Neural progenitor cell (in vitro differentiated cells): ENCODE measurements at regions not wholly inside any gene's neighbourhood (a gene's known extent, or its start where the extent isn't known, plus 50 kb on each side); places are given as distances from the start of the nearest gene placed in this dataset.

Experiments
- DNase-seq: peaks from one replicate; pipeline ENCODE4 v3.0.0-alpha.2; 2016; ENCODE audit warnings: low spot score
- H2AFZ ChIP-seq: fragments of 200-600 bp; sonication (generic); replicated peaks from 2 replicates; pipeline ENCODE4 v1.6.1; 2016; ENCODE audit warnings: antibody characterized with exemption
- H3F3A ChIP-seq: fragments of 200-600 bp; sonication (generic); 2 replicates; pipeline ENCODE4 v1.6.1; 2016; ENCODE audit warnings: antibody characterized with exemption, low read depth
- H3K27ac ChIP-seq: fragments of 200-600 bp; sonication (generic); 2 replicates; pipeline ENCODE4 v1.5.1; 2016; ENCODE audit warnings: mild to moderate bottlenecking
- H3K27me3 ChIP-seq: fragments of 200-600 bp; sonication (generic); 2 replicates; pipeline ENCODE4 v1.6.1; 2016; ENCODE audit warnings: mild to moderate bottlenecking, moderate library complexity
- H3K36me3 ChIP-seq: fragments of 200-600 bp; sonication (generic); 2 replicates; pipeline ENCODE4 v1.5.1; 2016
- H3K4me1 ChIP-seq: fragments of 200-600 bp; sonication (generic); 2 replicates; pipeline ENCODE4 v1.6.1; 2016; ENCODE audit warnings: mixed run types
- H3K4me2 ChIP-seq: fragments of 200-600 bp; sonication (generic); 2 replicates; pipeline ENCODE4 v1.6.1; 2016
- H3K4me3 ChIP-seq: fragments of 200-600 bp; sonication (generic); 2 replicates; pipeline ENCODE4 v1.5.1; 2016
- H3K79me2 ChIP-seq: fragments of 200-600 bp; sonication (generic); 2 replicates; pipeline ENCODE4 v1.6.1; 2016; ENCODE audit warnings: low read depth
- H3K9ac ChIP-seq: fragments of 200-600 bp; sonication (generic); 2 replicates; pipeline ENCODE4 v1.6.1; 2016
- H3K9me3 ChIP-seq: fragments of 200-600 bp; sonication (generic); 2 replicates; pipeline ENCODE4 v1.5.1; 2016; ENCODE audit warnings: low read depth
- H4K20me1 ChIP-seq: fragments of 200-600 bp; sonication (generic); 2 replicates; pipeline ENCODE4 v1.6.1; 2016; ENCODE audit warnings: low read depth
- H3K27ac Mint-ChIP-seq: 3 replicates; pipeline ENCODE4 v1.8.0; 2021; ENCODE audit warnings: mixed read lengths
- H3K27me3 Mint-ChIP-seq: 2 replicates; pipeline ENCODE4 v1.8.0; 2022; ENCODE audit warnings: low read depth, mild to moderate bottlenecking, inconsistent platforms, moderate library complexity, mixed read lengths; ENCODE audit not compliant: insufficient read depth
- H3K36me3 Mint-ChIP-seq: 3 replicates; pipeline ENCODE4 v1.8.0; 2021; ENCODE audit warnings: mixed read lengths
- H3K4me1 Mint-ChIP-seq: 3 replicates; pipeline ENCODE4 v1.8.0; 2021; ENCODE audit warnings: mixed read lengths
- H3K4me3 Mint-ChIP-seq: 3 replicates; pipeline ENCODE4 v1.8.0; 2021; ENCODE audit warnings: mild to moderate bottlenecking, moderate library complexity, mixed read lengths
- H3K9me3 Mint-ChIP-seq: 3 replicates; pipeline ENCODE4 v1.8.0; 2020; ENCODE audit warnings: mixed read lengths
- CTCF ChIP-seq: fragments of 200-600 bp; sonication (generic); IDR thresholded peaks from 2 replicates; pipeline ENCODE4 v1.5.1; 2017; ENCODE audit warnings: antibody characterized with exemption, mild to moderate bottlenecking
- EZH2 ChIP-seq: fragments of 200-600 bp; sonication (generic); IDR thresholded peaks from 2 replicates; pipeline ENCODE4 v1.6.1; 2017; ENCODE audit warnings: antibody characterized with exemption, mild to moderate bottlenecking, moderate library complexity
- EZH2phosphoT487 ChIP-seq: fragments of 200-600 bp; sonication (generic); IDR thresholded peaks from 2 replicates; pipeline ENCODE4 v1.6.1; 2017; ENCODE audit warnings: antibody characterized with exemption

- Histone ChIP-seq H4K20me1 (no peaks in the 10 kb centered on the region), H3K9ac (no peak overlapping the region), H3F3A (no peaks in the 10 kb centered on the region), H3K27me3 (no peaks in the 10 kb centered on the region), H3K36me3 (no peaks in the 10 kb centered on the region), H3K9me3 (no peaks in the 10 kb centered on the region), H3K27ac (no peak overlapping the region), H3K79me2 (no peaks in the 10 kb centered on the region), H3K4me3 (no peak overlapping the region), H2AFZ (no peak overlapping the region), H3K4me2 (no peak overlapping the region), H3K4me1 (no peaks in the 10 kb centered on the region)
- Mint-ChIP-seq H3K4me3 (no peak overlapping the region), H3K36me3 (peaks cover 2% of the 10 kb centered on the region), H3K4me1 (peaks cover 6% of the 10 kb centered on the region), H3K27me3 (no peaks in the 10 kb centered on the region), H3K27ac (no peak overlapping the region), H3K9me3 (no peaks in the 10 kb centered on the region)
- no peak for TF ChIP-seq EZH2phosphoT487
- TF ChIP-seq EZH2: no peak
- no peak for TF ChIP-seq CTCF
- no peak for DNase-seq
Observed at GRCh38 chr18:33854086-33854826, 276.2 kb downstream of the ASXL3 start.

- Histone ChIP-seq H3K9ac (no peak overlapping the region), H3K9me3 (no peaks in the 10 kb centered on the region), H3K4me3 (no peak overlapping the region), H3F3A (no peaks in the 10 kb centered on the region), H3K79me2 (no peaks in the 10 kb centered on the region), H3K36me3 (no peaks in the 10 kb centered on the region), H3K4me2 (no peak overlapping the region), H3K4me1 (no peaks in the 10 kb centered on the region), H3K27me3 (no peaks in the 10 kb centered on the region), H2AFZ (no peak overlapping the region), H3K27ac (no peak overlapping the region), H4K20me1 (no peaks in the 10 kb centered on the region)
- peaks cover 6% of the 10 kb centered on the region for H3K4me1 Mint-ChIP-seq
- no peak overlapping the region for H3K27ac Mint-ChIP-seq
- H3K27me3 Mint-ChIP-seq: no peaks in the 10 kb centered on the region
- H3K9me3 Mint-ChIP-seq: no peaks in the 10 kb centered on the region
- no peak overlapping the region for H3K4me3 Mint-ChIP-seq
- TF ChIP-seq CTCF (no peak), EZH2phosphoT487 (no peak), EZH2 (no peak)
- no peak for DNase-seq
- H3K36me3 Mint-ChIP-seq: peaks cover 2% of the 10 kb centered on the region
Observed at GRCh38 chr18:33853187-33853586, 275.2 kb downstream of the ASXL3 start.

GRCh38 chr18:33851546-33852078 lies 273.6 kb downstream of the ASXL3 start:
- Histone ChIP-seq H2AFZ (no peak overlapping the region), H3K27ac (no peak overlapping the region), H3K36me3 (no peaks in the 10 kb centered on the region), H3K4me3 (no peak overlapping the region), H3K9ac (no peak overlapping the region), H3K27me3 (no peaks in the 10 kb centered on the region), H3K4me1 (no peaks in the 10 kb centered on the region), H3K9me3 (no peaks in the 10 kb centered on the region), H3K4me2 (no peak overlapping the region), H4K20me1 (no peaks in the 10 kb centered on the region), H3K79me2 (no peaks in the 10 kb centered on the region), H3F3A (no peaks in the 10 kb centered on the region)
- DNase-seq: no peak
- Mint-ChIP-seq H3K36me3 (peaks cover 2% of the 10 kb centered on the region), H3K4me1 (peaks cover 6% of the 10 kb centered on the region), H3K27ac (no peak overlapping the region), H3K4me3 (no peak overlapping the region), H3K27me3 (no peaks in the 10 kb centered on the region), H3K9me3 (no peaks in the 10 kb centered on the region)
- TF ChIP-seq CTCF: no peak
- no peak for TF ChIP-seq EZH2
- TF ChIP-seq EZH2phosphoT487: no peak
